ENCODE measurements at regions not wholly inside any gene's neighbourhood (a gene's known extent, or its start where the extent isn't known, plus 50 kb on each side); places are given as distances from the start of the nearest gene placed in this dataset.
"Not testable (repeated sequence)": the region's sequence is repeated elsewhere in the genome, so short reads cannot be mapped to it uniquely, and the experiment has no call there.

DNA sequence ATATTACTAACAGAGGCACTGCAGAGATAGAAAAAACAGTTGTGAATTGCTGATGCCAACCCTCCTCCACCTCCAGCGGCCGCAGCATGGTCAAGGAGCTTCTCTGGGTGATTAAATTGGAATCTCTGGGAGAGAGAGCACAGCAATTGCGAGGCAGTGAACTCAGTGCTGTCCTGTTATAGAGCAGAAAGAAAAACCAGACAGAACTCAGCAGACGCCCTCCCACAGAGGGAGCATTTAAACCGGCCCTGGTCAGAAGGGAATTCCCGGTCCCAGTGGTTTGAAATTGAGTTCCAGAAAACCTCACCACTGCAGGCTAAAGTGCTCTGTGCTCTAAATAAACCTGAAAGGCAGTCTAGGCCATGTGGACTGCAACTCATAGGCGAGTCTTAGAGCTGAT lies 175.4 kb downstream of the SQOR start:
- no peak for DNase-seq (ENCODE audit: low read depth)

DNA sequence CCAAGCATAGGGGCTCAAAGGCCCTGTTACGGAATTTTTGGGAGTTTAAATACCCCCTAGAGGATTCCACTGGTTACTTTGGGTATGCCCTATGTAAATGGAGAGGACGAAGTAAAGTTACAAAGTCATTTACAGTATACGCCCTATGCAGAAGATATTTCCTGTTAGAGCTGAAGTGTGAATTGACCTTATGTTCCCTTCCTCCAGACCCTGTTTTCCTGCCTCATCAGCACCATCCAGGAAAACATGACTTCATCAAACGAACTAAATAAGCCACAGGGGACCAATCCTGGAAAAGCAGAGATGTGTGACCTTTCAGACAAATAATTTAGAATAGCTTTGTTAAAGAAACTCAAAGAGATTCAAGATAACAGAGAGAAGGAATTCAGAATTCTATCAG lies 177.4 kb downstream of the SQOR start:
- DNase-seq (ENCODE audit: low read depth) = no peak

DNA sequence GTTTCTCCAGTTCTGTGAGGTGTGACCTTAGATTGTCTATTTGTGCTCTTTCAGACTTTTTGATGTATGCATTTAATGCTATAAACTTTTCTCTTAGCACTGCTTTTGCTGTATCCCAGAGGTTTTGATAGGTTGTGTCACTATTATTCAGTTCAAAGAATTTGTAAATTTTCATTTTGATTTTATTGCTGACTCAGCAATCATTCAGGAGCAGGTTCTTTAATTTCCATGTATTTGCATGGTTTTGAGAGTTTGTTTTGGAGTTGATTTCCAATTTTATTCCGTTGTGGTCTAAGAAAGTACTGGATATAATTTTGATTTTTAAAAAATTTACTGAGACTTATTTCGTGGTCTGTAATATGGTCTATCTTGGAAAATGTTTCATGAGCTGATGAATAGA lies 182.7 kb downstream of the SQOR start:
- DNase-seq (ENCODE audit: low read depth) = not testable (repeated sequence)

GRCh38 chr15:45821390-45821789 lies 186.6 kb downstream of the SQOR start:
- no peak for DNase-seq (ENCODE audit: low read depth)

DNA sequence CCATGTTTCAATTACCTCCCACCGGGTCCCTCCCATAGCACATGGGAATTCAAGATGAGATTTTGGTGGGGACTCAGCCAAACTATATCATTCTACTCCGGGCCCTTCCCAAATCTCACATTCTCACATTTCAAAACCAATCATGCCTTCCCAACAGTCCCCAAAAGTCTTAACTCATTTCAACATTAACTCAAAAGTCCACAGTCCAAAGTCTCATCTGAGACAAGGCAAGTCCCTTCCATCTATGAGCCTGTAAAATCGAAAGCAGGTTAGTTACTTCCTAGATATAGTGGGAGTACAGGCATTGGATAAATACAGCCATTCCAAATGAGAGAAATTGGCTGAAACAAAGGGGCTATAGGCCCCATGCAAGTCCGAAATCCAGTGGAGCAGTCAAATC lies 188.1 kb downstream of the SQOR start:
- not testable (repeated sequence) for DNase-seq (ENCODE audit: low read depth)

DNA sequence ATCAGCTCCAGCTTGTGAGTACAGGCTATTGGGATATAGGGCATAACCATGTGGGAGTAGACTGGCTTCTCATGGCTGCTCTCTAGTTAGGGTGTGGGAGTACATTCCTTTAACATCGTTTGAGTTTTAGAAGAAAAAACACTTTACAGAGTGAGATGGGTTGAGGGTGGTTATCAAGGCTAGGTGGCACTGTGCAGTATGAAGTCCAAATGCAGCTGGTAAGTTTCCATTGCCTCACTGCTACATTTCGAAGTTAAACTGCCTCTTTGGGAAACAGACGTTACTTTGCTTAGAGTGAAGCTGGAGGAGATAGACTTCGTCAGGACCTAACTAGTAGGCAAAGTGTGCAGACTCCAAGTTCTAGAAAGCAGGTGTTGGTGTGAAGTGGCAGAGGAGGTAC lies 192.4 kb downstream of the SQOR start:
- no peak for DNase-seq (ENCODE audit: low read depth)

- DNase-seq (ENCODE audit: low read depth) = no peak
Measured at GRCh38 chr15:45827766-45828165, 192.9 kb downstream of the SQOR start.

DNA sequence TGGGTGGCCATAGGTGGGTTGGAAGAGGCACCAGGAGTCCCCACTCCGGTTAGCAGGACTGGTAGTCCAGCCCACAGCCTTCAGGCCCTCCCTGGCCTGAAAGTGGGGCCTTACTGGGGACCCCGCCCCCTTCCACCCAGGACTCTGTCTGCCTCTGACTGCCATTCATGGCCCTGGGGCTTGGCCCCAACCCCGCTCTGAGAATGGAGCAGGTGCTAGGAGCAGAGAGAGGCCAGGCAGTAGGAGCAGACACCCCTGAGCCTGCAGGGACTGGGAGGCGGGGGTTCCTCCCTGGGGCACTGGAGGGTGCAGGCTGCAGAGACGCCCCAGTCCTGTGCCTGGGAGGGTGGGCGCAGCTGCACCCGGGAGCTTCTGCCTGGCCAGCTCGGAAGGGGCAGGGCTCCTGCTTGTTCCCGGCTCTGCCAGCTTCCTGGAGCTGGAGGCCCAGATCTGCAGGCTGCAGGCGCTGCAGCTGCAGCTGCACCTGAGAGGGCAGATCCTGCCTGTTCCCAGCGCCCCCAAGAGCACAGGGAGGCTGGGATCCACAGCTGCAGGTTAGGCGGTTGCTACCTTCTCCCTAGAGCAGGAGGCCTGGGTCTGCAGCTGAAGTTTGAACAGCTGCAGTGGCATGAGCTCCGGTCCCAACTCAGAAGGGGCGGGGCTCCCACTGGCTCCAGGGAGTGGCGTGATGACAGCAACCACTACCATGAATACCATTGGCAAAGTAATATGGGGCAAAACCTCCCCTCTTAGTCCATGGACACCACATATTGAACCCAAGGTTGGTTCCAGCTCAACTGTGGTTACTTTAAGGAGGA lies 194.7 kb downstream of the SQOR start:
- DNase-seq (ENCODE audit: low read depth) = no peak

DNA sequence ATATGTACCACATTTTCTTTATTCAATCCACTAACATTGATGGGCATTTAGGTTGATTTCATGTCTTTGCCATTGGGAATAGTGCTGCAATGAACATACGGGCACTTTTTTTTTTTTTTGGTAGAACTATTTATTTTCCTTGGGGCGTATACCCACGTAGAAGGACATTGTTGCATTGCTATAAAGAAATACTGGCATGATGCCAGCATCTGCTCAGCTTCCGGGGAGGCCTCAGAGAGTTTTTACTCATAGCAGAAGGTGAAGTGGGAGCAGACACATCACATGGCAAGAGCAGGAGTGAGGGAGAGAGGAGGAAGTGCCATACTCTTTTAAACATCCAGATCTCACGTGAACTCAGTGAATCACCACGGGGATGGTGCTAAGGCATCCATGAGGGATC lies 197.0 kb downstream of the SQOR start:
- no peak for DNase-seq (ENCODE audit: low read depth)

GRCh38 chr15:45834622-45835021 lies 199.8 kb downstream of the SQOR start:
- DNase-seq (ENCODE audit: low read depth) = no peak

DNA sequence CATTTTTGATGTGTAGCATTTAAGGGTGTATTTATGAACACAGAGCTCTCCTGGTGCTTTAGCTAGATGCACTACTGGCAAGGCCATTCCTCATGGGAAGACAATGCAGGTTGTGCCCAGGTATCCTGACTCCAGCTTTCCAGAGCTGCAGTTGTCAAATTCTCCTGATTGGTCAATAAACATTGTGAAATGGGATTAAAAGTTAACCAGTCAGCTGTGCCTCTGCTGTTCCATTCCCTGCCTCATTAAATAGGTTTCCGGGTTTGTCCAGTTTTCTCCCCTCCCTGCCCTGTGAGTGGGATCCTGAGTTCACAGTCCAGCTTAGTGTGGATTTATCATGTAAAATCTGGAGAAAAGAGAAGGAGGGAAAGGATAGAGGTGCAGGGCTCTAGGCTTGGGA lies 207.3 kb downstream of the SQOR start:
- no peak for DNase-seq (ENCODE audit: low read depth)

DNA sequence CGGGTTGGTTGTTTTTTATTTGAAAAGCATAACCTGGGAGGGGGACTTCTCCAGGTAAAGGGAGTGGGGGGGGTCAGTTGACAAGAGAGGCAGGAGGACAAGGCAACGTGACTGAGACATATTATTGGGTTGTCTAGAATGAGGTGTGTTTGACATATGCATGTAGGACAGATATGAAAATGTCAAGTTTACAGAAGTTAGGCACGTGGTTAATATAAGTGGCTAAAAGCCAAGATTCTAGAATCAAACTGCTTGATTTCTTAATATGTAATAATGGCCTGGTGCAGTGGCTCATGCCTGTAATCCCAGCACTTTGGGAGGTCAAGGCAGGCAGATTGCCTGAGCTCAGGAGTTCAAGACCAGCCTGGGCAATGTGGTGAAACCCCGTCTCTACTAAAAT lies 212.8 kb downstream of the SQOR start:
- DNase-seq (ENCODE audit: low read depth) = no peak

DNA sequence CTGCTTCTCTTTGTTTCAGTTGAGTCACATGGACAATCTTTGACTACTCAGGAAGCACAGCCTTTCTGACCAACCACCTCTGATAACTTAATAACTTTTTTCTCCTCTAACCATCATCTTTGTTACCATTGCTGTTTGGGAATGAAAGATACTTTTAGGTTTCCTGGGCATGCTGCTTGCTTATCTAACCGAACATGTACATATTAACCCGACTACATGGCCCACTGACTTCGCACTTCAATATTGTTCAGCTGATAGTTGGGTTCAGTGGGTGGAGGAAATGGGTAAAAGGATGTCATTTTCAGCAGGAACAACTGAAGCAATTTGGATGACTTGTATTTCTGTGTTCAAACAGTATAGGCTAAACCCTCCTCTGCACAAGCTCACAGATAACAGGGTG lies 214.3 kb downstream of the SQOR start:
- DNase-seq (ENCODE audit: low read depth) = no peak

DNA sequence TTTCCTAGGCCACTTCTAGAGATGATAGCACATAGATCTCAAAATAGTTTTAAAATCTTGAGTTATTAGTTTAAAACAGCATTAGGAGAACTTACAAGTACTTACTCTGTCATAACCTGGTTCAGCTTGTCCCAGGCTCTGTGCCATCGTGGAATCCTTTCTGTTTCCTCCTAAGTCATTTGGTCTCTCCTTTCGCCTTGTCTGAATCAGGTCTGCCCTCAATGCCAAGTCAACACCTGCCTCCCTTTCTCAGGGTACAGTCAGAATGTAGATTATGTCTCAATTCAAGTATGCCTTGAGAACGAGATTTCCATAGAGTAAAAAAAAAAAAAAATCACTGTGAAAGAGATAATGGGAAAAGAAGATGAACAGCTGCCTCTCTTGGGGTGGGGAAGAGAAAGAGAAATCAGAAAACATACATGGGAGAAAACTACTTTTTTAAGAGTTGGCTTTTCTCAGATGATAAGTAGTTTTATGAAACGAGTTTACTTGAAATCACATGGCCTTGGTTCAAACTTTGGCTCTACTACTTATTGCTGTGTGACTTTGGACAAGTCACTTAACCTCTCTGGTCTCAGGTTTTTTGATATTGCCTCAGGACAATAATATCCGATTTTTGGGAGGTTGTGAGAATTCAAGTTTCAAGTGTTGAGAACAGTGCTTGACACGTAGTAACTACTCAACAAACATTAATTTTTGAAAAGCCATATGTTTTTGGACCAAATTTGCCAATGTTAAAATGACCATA lies 219.8 kb downstream of the SQOR start:
- DNase-seq (ENCODE audit: low read depth) = no peak

GRCh38 chr15:45855210-45855906 lies 220.5 kb downstream of the SQOR start:
- DNase-seq (ENCODE audit: low read depth) = no peak

DNA sequence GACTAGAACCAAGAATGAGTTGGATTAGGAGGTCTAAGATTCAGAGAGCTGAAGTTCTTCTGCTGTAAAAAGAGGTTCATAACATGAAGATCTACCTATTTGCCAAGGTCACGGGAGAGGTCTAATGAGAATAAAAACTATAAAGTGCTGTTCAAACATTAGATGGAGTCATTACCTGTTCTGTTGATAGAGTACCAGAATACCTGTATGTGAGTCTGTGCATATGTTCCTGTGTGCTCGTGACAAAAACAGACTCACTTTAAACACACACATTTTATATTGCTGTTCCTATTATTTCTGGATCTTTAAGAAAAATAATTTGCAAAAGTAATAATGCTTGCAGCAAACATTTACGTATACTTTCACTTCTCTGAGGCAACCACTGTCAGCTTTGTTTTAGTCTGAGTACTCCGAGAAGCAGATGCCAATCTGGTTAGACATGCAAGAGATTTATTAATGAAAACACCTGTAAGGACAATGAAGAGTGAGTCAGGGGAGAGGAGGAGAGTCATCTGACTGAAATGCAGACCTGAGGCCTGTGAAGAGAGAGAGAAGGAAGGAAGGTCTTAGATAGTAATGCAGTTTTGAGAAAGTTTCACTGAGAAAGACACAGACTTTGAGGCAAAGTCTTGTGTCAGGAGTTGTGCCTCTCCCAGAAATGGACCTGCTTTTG lies 221.2 kb downstream of the SQOR start:
- no peak for DNase-seq (ENCODE audit: low read depth)

- no peak for DNase-seq (ENCODE audit: low read depth)
Measured at GRCh38 chr15:45857291-45857690, 222.5 kb downstream of the SQOR start.

DNA sequence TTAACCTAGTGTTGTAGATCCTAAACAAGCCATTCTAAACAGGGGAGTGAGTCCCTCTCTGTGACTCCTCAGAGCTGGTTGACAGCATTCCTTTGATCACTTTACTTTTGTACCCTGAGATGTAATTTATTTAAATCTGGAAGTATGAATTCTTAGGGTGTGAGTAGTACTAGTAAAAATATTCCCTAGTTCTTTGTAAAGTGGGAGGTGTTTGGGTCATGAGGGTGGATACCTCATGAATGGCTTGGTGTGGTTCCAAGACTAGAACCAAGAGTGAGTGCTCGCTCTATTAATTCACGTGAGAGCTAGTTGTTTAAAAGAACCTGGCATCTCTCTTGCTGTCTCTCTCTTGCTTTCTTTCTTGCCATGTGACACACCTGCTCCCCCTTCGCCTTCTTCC lies 223.7 kb downstream of the SQOR start:
- no peak for DNase-seq (ENCODE audit: low read depth)

- DNase-seq (ENCODE audit: low read depth) = no peak
Measured at GRCh38 chr15:45862034-45862433, 227.2 kb downstream of the SQOR start.

- DNase-seq (ENCODE audit: low read depth) = no peak
Measured at GRCh38 chr15:45863881-45864580, 229.2 kb downstream of the SQOR start.

DNA sequence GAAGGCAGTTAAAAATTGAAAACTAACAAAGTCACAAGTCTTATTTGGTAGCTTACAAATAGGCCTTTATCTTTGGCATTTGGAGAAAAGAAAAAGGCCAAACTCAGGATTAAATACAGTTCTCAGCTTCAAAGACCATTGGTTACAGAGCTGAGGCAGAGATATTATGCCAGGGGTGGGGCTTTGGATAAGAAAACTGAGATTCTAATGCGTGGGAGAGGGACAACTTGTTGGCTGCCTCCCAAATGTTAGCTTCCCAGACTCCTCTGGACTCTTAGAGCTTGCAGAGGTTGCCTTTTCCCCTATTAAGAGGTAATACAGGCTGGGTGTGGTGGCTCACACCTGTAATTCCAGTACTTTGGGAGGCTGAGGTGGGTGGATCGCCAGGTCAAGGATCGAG lies 231.8 kb downstream of the SQOR start:
- no peak for DNase-seq (ENCODE audit: low read depth)

DNA sequence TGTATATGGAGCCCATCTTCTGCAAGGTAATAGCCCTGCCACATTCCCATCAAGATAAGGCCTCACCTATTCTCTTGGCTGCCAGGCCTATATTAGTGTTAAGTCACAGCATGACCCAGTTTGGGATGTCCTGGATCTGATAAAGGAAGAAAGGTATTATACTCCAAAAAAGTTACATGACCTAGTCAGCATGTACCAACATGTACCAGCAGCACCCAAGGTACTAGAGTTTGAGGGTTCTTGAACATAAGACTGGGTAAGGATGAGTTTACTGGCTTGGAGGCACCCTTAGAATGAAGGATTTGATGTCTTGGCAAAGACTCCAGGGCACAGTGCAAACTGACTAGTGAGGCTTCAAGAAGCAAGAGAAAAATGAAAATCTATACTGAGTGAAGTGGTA lies 232.5 kb downstream of the SQOR start:
- no peak for DNase-seq (ENCODE audit: low read depth)
